ENCODE measurements at regions not wholly inside any gene's neighbourhood (a gene's known extent, or its start where the extent isn't known, plus 50 kb on each side); places are given as distances from the start of the nearest gene placed in this dataset.

DNA sequence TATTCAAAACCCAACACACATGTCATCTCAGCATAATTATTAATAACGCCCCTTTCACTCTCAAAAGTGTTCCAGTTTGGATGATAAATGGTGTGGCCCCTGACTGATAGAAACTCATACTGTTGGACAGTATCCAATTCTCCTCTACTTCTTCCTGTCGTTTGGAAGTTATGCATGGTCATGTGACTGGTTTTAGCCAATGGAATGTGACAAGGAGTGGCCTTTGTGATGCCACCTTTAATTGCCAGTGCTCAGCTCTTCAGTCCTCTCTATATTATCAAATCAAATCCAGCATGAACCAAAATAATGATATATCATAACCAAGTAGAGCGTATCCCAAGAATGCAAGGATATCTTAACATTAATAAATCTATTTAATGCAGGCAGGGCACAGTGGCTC lies 117.8 kb upstream of the SPIN1 start:
- TF ChIP-seq CTCF (IDR thresholded peaks at IDR 0.05) (no peak), POLR2AphosphoS5 (IDR thresholded peaks at IDR 0.05) (no peak), POLR2A (IDR thresholded peaks at IDR 0.05) (no peak)
